GM12892 (cell line): ENCODE measurements at regions not wholly inside any gene's neighbourhood (a gene's known extent, or its start where the extent isn't known, plus 50 kb on each side); places are given as distances from the start of the nearest gene placed in this dataset.

Source experiments
- POLR2A ChIP-seq: IDR thresholded peaks from 2 replicates; pipeline ENCODE4 v1.6.1; 2011; ENCODE audit warnings: low read depth, low read length, control low read depth
- POLR2AphosphoS5 ChIP-seq: IDR thresholded peaks from 2 replicates; pipeline ENCODE4 v1.6.1; 2011; ENCODE audit warnings: low read depth, low read length, control low read depth

GRCh38 chr2:176435729-176436128, 166.5 kb downstream of the MTX2 start:
- no peak for TF ChIP-seq POLR2A
- TF ChIP-seq POLR2AphosphoS5, result no peak
